ENCODE measurements at regions not wholly inside any gene's neighbourhood (a gene's known extent, or its start where the extent isn't known, plus 50 kb on each side); places are given as distances from the start of the nearest gene placed in this dataset.

GRCh38 chr14:26685401-26685800 lies 87.6 kb upstream of the NOVA1 start:
- Histone ChIP-seq H3K9ac (ENCODE audit: control insufficient read depth, extremely low read depth, insufficient read depth, low read length) (no peak overlapping the region), H3K9me1 (ENCODE audit: control insufficient read depth, extremely low read depth, insufficient read depth, low read length) (no peaks in the 10 kb centered on the region), H3K79me2 (ENCODE audit: control insufficient read depth, insufficient read depth, low read length) (no peaks in the 10 kb centered on the region), H3K36me3 (ENCODE audit: control insufficient read depth in 2 of 2, extremely low read depth in 1 of 2, insufficient read depth in 2 of 2, low read length in 2 of 2) (no peaks in the 10 kb centered on the region), H3K4me3 (ENCODE audit: control insufficient read depth in 2 of 3, extremely low read depth in 1 of 3, insufficient read depth in 2 of 3, low read depth in 1 of 3, low read length in 3 of 3) (no peak overlapping the region), H3K4me1 (ENCODE audit: control insufficient read depth, extremely low read depth, insufficient read depth, low read length) (no peaks in the 10 kb centered on the region), H3K4me2 (ENCODE audit: control insufficient read depth, extremely low read depth, insufficient read depth, low read depth, low read length) (no peak overlapping the region), H4K20me1 (ENCODE audit: control insufficient read depth, extremely low read depth, insufficient read depth, low read length) (no peaks in the 10 kb centered on the region), H3K27me3 (ENCODE audit: control insufficient read depth, extremely low read depth, insufficient read depth, low read length) (no peaks in the 10 kb centered on the region), H3K9me3 (ENCODE audit: control insufficient read depth, low read depth, low read length) (peaks cover 4% of the 10 kb centered on the region), H3K27ac (ENCODE audit: control insufficient read depth, insufficient read depth, low read length) (no peak overlapping the region), H2AFZ (ENCODE audit: control insufficient read depth, low read length) (no peak overlapping the region)
- TF ChIP-seq EZH2 (IDR thresholded peaks at IDR 0.05; ENCODE audit: low read length): no peak
- no peak for TF ChIP-seq CTCF (optimal IDR thresholded peaks at IDR 0.05 in 1 of 3, IDR thresholded peaks at IDR 0.05 in 1 of 3, conservative IDR thresholded peaks at IDR 0.05 in 1 of 3; ENCODE audit: extremely low read depth in 1 of 3, insufficient read depth in 2 of 3, low read length in 3 of 3)
- no peak for FAIRE-seq
- DNase-seq (ENCODE audit: low read depth, low spot score): no peak
- dilution Hi-C loops (cut with MboI; ENCODE audit: extremely low pct_ligation_motif_present, low sequenced_read_pairs): no loop called here

GRCh38 chr14:26687301-26687837 lies 89.5 kb upstream of the NOVA1 start:
- dilution Hi-C loops (cut with MboI; ENCODE audit: extremely low pct_ligation_motif_present, low sequenced_read_pairs): no loop called here
- Histone ChIP-seq H3K4me1 (ENCODE audit: control insufficient read depth, extremely low read depth, insufficient read depth, low read length) (no peaks in the 10 kb centered on the region), H3K36me3 (ENCODE audit: control insufficient read depth in 2 of 2, extremely low read depth in 1 of 2, insufficient read depth in 2 of 2, low read length in 2 of 2) (no peaks in the 10 kb centered on the region), H4K20me1 (ENCODE audit: control insufficient read depth, extremely low read depth, insufficient read depth, low read length) (no peaks in the 10 kb centered on the region), H3K9me3 (ENCODE audit: control insufficient read depth, low read depth, low read length) (peaks cover 4% of the 10 kb centered on the region), H3K9me1 (ENCODE audit: control insufficient read depth, extremely low read depth, insufficient read depth, low read length) (no peaks in the 10 kb centered on the region), H3K79me2 (ENCODE audit: control insufficient read depth, insufficient read depth, low read length) (no peaks in the 10 kb centered on the region), H3K4me2 (ENCODE audit: control insufficient read depth, extremely low read depth, insufficient read depth, low read depth, low read length) (no peak overlapping the region), H2AFZ (ENCODE audit: control insufficient read depth, low read length) (no peak overlapping the region), H3K4me3 (ENCODE audit: control insufficient read depth in 2 of 3, extremely low read depth in 1 of 3, insufficient read depth in 2 of 3, low read depth in 1 of 3, low read length in 3 of 3) (no peak overlapping the region), H3K27me3 (ENCODE audit: control insufficient read depth, extremely low read depth, insufficient read depth, low read length) (no peaks in the 10 kb centered on the region), H3K27ac (ENCODE audit: control insufficient read depth, insufficient read depth, low read length) (no peak overlapping the region), H3K9ac (ENCODE audit: control insufficient read depth, extremely low read depth, insufficient read depth, low read length) (no peak overlapping the region)
- DNase-seq (ENCODE audit: low read depth, low spot score): no peak
- no peak for FAIRE-seq
- TF ChIP-seq EZH2 (IDR thresholded peaks at IDR 0.05; ENCODE audit: low read length) (no peak), CTCF (optimal IDR thresholded peaks at IDR 0.05 in 1 of 3, IDR thresholded peaks at IDR 0.05 in 1 of 3, conservative IDR thresholded peaks at IDR 0.05 in 1 of 3; ENCODE audit: extremely low read depth in 1 of 3, insufficient read depth in 2 of 3, low read length in 3 of 3) (no peak)

Measured in keratinocyte (primary cell).